ENCODE measurements at regions not wholly inside any gene's neighbourhood (a gene's known extent, or its start where the extent isn't known, plus 50 kb on each side); places are given as distances from the start of the nearest gene placed in this dataset.

- in situ Hi-C loops (cut with MboI; ENCODE audit: low pct_unique_long_range_greater_than_20kb, low sequenced_read_pairs), result no loop called here
- DNase-seq, result no peak
These were observed 255.8 kb downstream of the ANAPC1 start for GRCh38 chr2:111628221-111628620.

- in situ Hi-C loops (cut with MboI; ENCODE audit: low pct_unique_long_range_greater_than_20kb, low sequenced_read_pairs), result no loop called here
- DNase-seq, result no peak
These were observed 254.0 kb downstream of the ANAPC1 start for GRCh38 chr2:111629983-111630382.

GRCh38 chr2:111632661-111633060 lies 251.3 kb downstream of the ANAPC1 start:
- peak; percentile 36 for DNase-seq
- in situ Hi-C loops (cut with MboI; ENCODE audit: low pct_unique_long_range_greater_than_20kb, low sequenced_read_pairs), result no loop called here

GRCh38 chr2:111633189-111633588 lies 250.8 kb downstream of the ANAPC1 start:
- in situ Hi-C loops (cut with MboI; ENCODE audit: low pct_unique_long_range_greater_than_20kb, low sequenced_read_pairs), result no loop called here
- DNase-seq, result no peak

GRCh38 chr2:111633643-111634042 lies 250.3 kb downstream of the ANAPC1 start:
- in situ Hi-C loops (cut with MboI; ENCODE audit: low pct_unique_long_range_greater_than_20kb, low sequenced_read_pairs), result no loop called here
- peak; percentile 61 for DNase-seq

- no peak for DNase-seq
- in situ Hi-C loops (cut with MboI; ENCODE audit: low pct_unique_long_range_greater_than_20kb, low sequenced_read_pairs), result no loop called here
These were observed 249.8 kb downstream of the ANAPC1 start for GRCh38 chr2:111634050-111634794.

- in situ Hi-C loops (cut with MboI; ENCODE audit: low pct_unique_long_range_greater_than_20kb, low sequenced_read_pairs), result no loop called here
- no peak for DNase-seq
These were observed 248.9 kb downstream of the ANAPC1 start for GRCh38 chr2:111634995-111635538.

GRCh38 chr2:111636905-111637304 lies 247.1 kb downstream of the ANAPC1 start:
- no peak for DNase-seq

GRCh38 chr2:111638274-111638877 lies 245.6 kb downstream of the ANAPC1 start:
- in situ Hi-C loops (cut with MboI; ENCODE audit: low pct_unique_long_range_greater_than_20kb, low sequenced_read_pairs), result no loop called here
- no peak for DNase-seq

More at GRCh38 chr2:111636905-111637304, 247.1 kb downstream of the ANAPC1 start:
- in situ Hi-C loops (cut with MboI; ENCODE audit: low pct_unique_long_range_greater_than_20kb, low sequenced_read_pairs), result no loop called here

GRCh38 chr2:111640480-111640879 lies 243.5 kb downstream of the ANAPC1 start:
- no peak for DNase-seq
- in situ Hi-C loops (cut with MboI; ENCODE audit: low pct_unique_long_range_greater_than_20kb, low sequenced_read_pairs), result no loop called here

GRCh38 chr2:111642586-111643327 lies 241.2 kb downstream of the ANAPC1 start:
- in situ Hi-C loops (cut with MboI; ENCODE audit: low pct_unique_long_range_greater_than_20kb, low sequenced_read_pairs), result no loop called here
- DNase-seq, result peak; percentile 89

- in situ Hi-C loops (cut with MboI; ENCODE audit: low pct_unique_long_range_greater_than_20kb, low sequenced_read_pairs), result no loop called here
- DNase-seq, result no peak
These were observed 240.2 kb downstream of the ANAPC1 start for GRCh38 chr2:111643759-111644158.

GRCh38 chr2:111647359-111647758 lies 236.6 kb downstream of the ANAPC1 start:
- DNase-seq, result no peak
- in situ Hi-C loops (cut with MboI; ENCODE audit: low pct_unique_long_range_greater_than_20kb, low sequenced_read_pairs), result no loop called here

- in situ Hi-C loops (cut with MboI; ENCODE audit: low pct_unique_long_range_greater_than_20kb, low sequenced_read_pairs), result no loop called here
- no peak for DNase-seq
These were observed 232.0 kb downstream of the ANAPC1 start for GRCh38 chr2:111652038-111652437.

- no peak for DNase-seq
- in situ Hi-C loops (cut with MboI; ENCODE audit: low pct_unique_long_range_greater_than_20kb, low sequenced_read_pairs), result no loop called here
These were observed 231.3 kb downstream of the ANAPC1 start for GRCh38 chr2:111652681-111653080.

- in situ Hi-C loops (cut with MboI; ENCODE audit: low pct_unique_long_range_greater_than_20kb, low sequenced_read_pairs), result no loop called here
- no peak for DNase-seq
These were observed 230.8 kb downstream of the ANAPC1 start for GRCh38 chr2:111653103-111653624.

GRCh38 chr2:111653913-111654312 lies 230.1 kb downstream of the ANAPC1 start:
- in situ Hi-C loops (cut with MboI; ENCODE audit: low pct_unique_long_range_greater_than_20kb, low sequenced_read_pairs), result no loop called here
- no peak for DNase-seq

- in situ Hi-C loops (cut with MboI; ENCODE audit: low pct_unique_long_range_greater_than_20kb, low sequenced_read_pairs), result no loop called here
- DNase-seq, result no peak
These were observed 229.2 kb downstream of the ANAPC1 start for GRCh38 chr2:111654829-111655228.

- DNase-seq, result no peak
- in situ Hi-C loops (cut with MboI; ENCODE audit: low pct_unique_long_range_greater_than_20kb, low sequenced_read_pairs), result no loop called here
These were observed 227.6 kb downstream of the ANAPC1 start for GRCh38 chr2:111656436-111656835.

- DNase-seq, result no peak
- in situ Hi-C loops (cut with MboI; ENCODE audit: low pct_unique_long_range_greater_than_20kb, low sequenced_read_pairs), result no loop called here
These were observed 227.1 kb downstream of the ANAPC1 start for GRCh38 chr2:111656894-111657293.
